GM12878 (cell line): ENCODE measurements at regions not wholly inside any gene's neighbourhood (a gene's known extent, or its start where the extent isn't known, plus 50 kb on each side); places are given as distances from the start of the nearest gene placed in this dataset.

Experiments
- ATAC-seq: fragments of 200-7000 bp; cut with Tn5 transposase; 3 replicates; pipeline ENCODE4 v1.9.1; 2020; ENCODE audit warnings: mild to moderate bottlenecking, moderate library complexity
- BruUV-seq: library from RNA; stranded (reverse); fragments of 400-500 nt; replicated peaks from 2 replicates; lab custom pipeline; 2021; lab: Mats Ljungman, UMichigan
- CTCF ChIA-PET: fragments of 300-600 bp; sonication (Branson Sonifier 250); formaldehyde crosslinking; extraction: SDS; loops from one replicate; lab custom pipeline; 2021; ENCODE audit warnings: inconsistent platforms; lab: Yijun Ruan, JAX
- POLR2A ChIA-PET: fragments of 350-600 bp; formaldehyde crosslinking; extraction: SDS; loops from one replicate; lab custom pipeline; 2021; ENCODE audit warnings: inconsistent platforms; lab: Charles Lee
- RAD21 ChIA-PET: fragments of 300-600 bp; sonication (Branson Sonifier 250); formaldehyde crosslinking; loops from one replicate; lab custom pipeline; 2023; ENCODE audit warnings: antibody characterized with exemption; ENCODE audit not compliant: unreplicated experiment; lab: Charles Lee
- SMC1A ChIA-PET: fragments of 300-600 bp; sonication (Branson Sonifier 250); formaldehyde crosslinking; loops from one replicate; lab custom pipeline; 2023; ENCODE audit not compliant: unreplicated experiment, uncharacterized antibody; lab: Charles Lee
- DNase-seq: peaks from one replicate; pipeline ENCODE4 v3.0.0-alpha.2; 2011; ENCODE audit warnings: low read depth, low spot score
- FAIRE-seq: peaks from 3 replicates; lab custom pipeline; 2011; peaks lifted over from hg19 to GRCh38; lab: Jason Lieb, UNC
- H2AFZ ChIP-seq: 2 replicates; pipeline ENCODE4 v1.6.0; 2011; ENCODE audit warnings: low read depth, low read length, control low read depth; ENCODE audit not compliant: control insufficient read depth
- H3K27ac ChIP-seq: 2 replicates; pipeline ENCODE4 v1.5.1; 2011; ENCODE audit warnings: control low read depth; ENCODE audit not compliant: control insufficient read depth, insufficient read depth
- H3K27me3 ChIP-seq, 2 experiments: replicated peaks in 1 of 2; 2 replicates each; pipeline versions ENCODE4 v1.6.0 to v1.6.1; 2011; ENCODE audit warnings: low read length in 1 of 2; ENCODE audit not compliant: control insufficient read depth in 2 of 2, insufficient read depth in 2 of 2
- H3K36me3 ChIP-seq, 2 experiments: 2 replicates each; pipeline ENCODE4 v1.5.1; 2011; ENCODE audit warnings: low read length in 1 of 2; ENCODE audit not compliant: control insufficient read depth in 2 of 2, insufficient read depth in 2 of 2
- H3K4me1 ChIP-seq: 2 replicates; pipeline ENCODE4 v1.6.1; 2011; ENCODE audit warnings: mild to moderate bottlenecking, low read length, moderate library complexity, mixed read lengths; ENCODE audit not compliant: control insufficient read depth, insufficient read depth
- H3K4me2 ChIP-seq: 2 replicates; pipeline ENCODE4 v1.6.0; 2011; ENCODE audit warnings: control low read depth; ENCODE audit not compliant: control insufficient read depth, insufficient read depth
- H3K4me3 ChIP-seq: fragments of 200-600 bp; sonication (generic); 2 replicates; pipeline ENCODE4 v1.5.1; 2016
- H3K79me2 ChIP-seq: 2 replicates; pipeline ENCODE4 v1.6.0; 2011; ENCODE audit warnings: low read length; ENCODE audit not compliant: control insufficient read depth, insufficient read depth
- H3K9ac ChIP-seq: 2 replicates; pipeline ENCODE4 v1.8.0; 2011; ENCODE audit warnings: low read length, control low read depth, mixed read lengths; ENCODE audit not compliant: control insufficient read depth, insufficient read depth
- H3K9me3 ChIP-seq: replicated peaks from 3 replicates; pipeline ENCODE4 v1.5.1; 2011; ENCODE audit warnings: mild to moderate bottlenecking, low read length; ENCODE audit not compliant: control insufficient read depth, insufficient read depth
- H4K20me1 ChIP-seq: 2 replicates; pipeline ENCODE4 v1.6.0; 2011; ENCODE audit not compliant: control insufficient read depth, insufficient read depth
- BCL3 ChIP-seq: IDR thresholded peaks from 2 replicates; pipeline ENCODE4 v1.6.1; 2011; ENCODE audit warnings: borderline replicate concordance, low read depth, mild to moderate bottlenecking, moderate library complexity, low read length; ENCODE audit not compliant: insufficient read depth, poor library complexity, severe bottlenecking
- BHLHE40 ChIP-seq, 2 experiments: fragments of 450-650 bp in 1 of 2; IDR thresholded peaks; 2 replicates each; pipeline ENCODE4 v1.6.1; 2011 to 2017; ENCODE audit warnings: low read depth in 2 of 2, borderline replicate concordance in 1 of 2, improper control_type of control experiment in 1 of 2, low read length in 1 of 2, mild to moderate bottlenecking in 1 of 2
- FOS ChIP-seq: IDR thresholded peaks from 3 replicates; pipeline ENCODE4 v1.6.1; 2011; ENCODE audit warnings: borderline replicate concordance; ENCODE audit not compliant: insufficient read length; ENCODE audit errors: extremely low read depth
- FOXK2 ChIP-seq: fragments of 450-650 bp; IDR thresholded peaks from 2 replicates; pipeline ENCODE4 v1.6.1; 2017; ENCODE audit warnings: mild to moderate bottlenecking, moderate library complexity
- GABPA ChIP-seq: IDR thresholded peaks from 2 replicates; pipeline ENCODE4 v1.6.1; 2014; ENCODE audit warnings: antibody characterized with exemption, low read depth, mild to moderate bottlenecking, inconsistent platforms
- HSF1 ChIP-seq: fragments of 150-350 bp; IDR thresholded peaks from 2 replicates; pipeline ENCODE4 v1.6.1; 2014; ENCODE audit warnings: mild to moderate bottlenecking, low read depth, low read length
- JUND ChIP-seq: IDR thresholded peaks from 2 replicates; pipeline ENCODE4 v1.6.1; 2012; ENCODE audit warnings: low read depth, mild to moderate bottlenecking, low read length, improper control_type of control experiment, moderate library complexity
- MYC ChIP-seq: IDR thresholded peaks from 2 replicates; pipeline ENCODE4 v1.6.1; 2011; ENCODE audit warnings: mild to moderate bottlenecking, low read length, moderate library complexity, inconsistent platforms; ENCODE audit not compliant: insufficient read depth, insufficient replicate concordance, insufficient read length, severe bottlenecking
- ZBED1 ChIP-seq: IDR thresholded peaks from 2 replicates; pipeline ENCODE4 v1.6.1; 2016; ENCODE audit warnings: borderline replicate concordance
- ZNF24 ChIP-seq: fragments of 450-650 bp; IDR thresholded peaks from 2 replicates; pipeline ENCODE4 v1.6.1; 2017; ENCODE audit warnings: antibody characterized with exemption, mild to moderate bottlenecking
- ZNF592 ChIP-seq: fragments of 450-650 bp; IDR thresholded peaks from 2 replicates; pipeline ENCODE4 v1.6.1; 2017; ENCODE audit warnings: mild to moderate bottlenecking, moderate library complexity
- WGBS: methylation state at CpG from one replicate; pipeline ENCODE4 v1.1.6; 2016; ENCODE audit warnings: low lambda C conversion rate; ENCODE audit not compliant: insufficient replicate concordance, insufficient coverage; ENCODE audit errors: missing lambda C conversion rate; 5-methylcytosine and 5-hydroxymethylcytosine counted together
- in situ Hi-C: fragments of 300-500 bp; cut with MboI; formaldehyde crosslinking; loops from 9 replicates; pipeline ENCODE4 v1.14.3; 2018; ENCODE audit warnings: mixed read lengths
- intact Hi-C: fragments of 100-400 bp; cut with micrococcal nuclease; formaldehyde crosslinking; loops from one replicate; pipeline ENCODE4 v1.14.2; 2022; ENCODE audit not compliant: unreplicated experiment

GRCh38 chr2:204257781-204258180 lies 287.5 kb upstream of the PARD3B start:
- no peak overlapping the region for H3K4me2 ChIP-seq
- ChIA-PET SMC1A (no interaction called here), RAD21 (no interaction called here), POLR2A (no interaction called here), CTCF (no interaction called here)
- H4K20me1 ChIP-seq, result no peaks in the 10 kb centered on the region
- H3K79me2 ChIP-seq, result no peaks in the 10 kb centered on the region
- H3K27ac ChIP-seq, result no peak overlapping the region
- no peaks in the 10 kb centered on the region for H3K4me1 ChIP-seq
- intact Hi-C loops (no loop called here), in situ Hi-C loops (no loop called here)
- BruUV-seq, result no TSS peak
- H3K27me3 ChIP-seq, result no peaks in the 10 kb centered on the region
- no peak overlapping the region for H3K4me3 ChIP-seq
- 41% methylated on average over 5 of the region's 5 CpGs for WGBS
- no peak overlapping the region for H3K9ac ChIP-seq
- no peak for DNase-seq
- no peaks in the 10 kb centered on the region for H3K9me3 ChIP-seq
- H2AFZ ChIP-seq, result no peak overlapping the region
- TF ChIP-seq FOS, result no peak
- TF ChIP-seq ZNF24, result no peak
- no peak for TF ChIP-seq BCL3
- no peak for TF ChIP-seq FOXK2
- no peak for TF ChIP-seq MYC
- no peak for TF ChIP-seq GABPA
- no peak for ATAC-seq
- FAIRE-seq, result no peak
- no peaks in the 10 kb centered on the region for H3K36me3 ChIP-seq

GRCh38 chr2:204258890-204259289 lies 286.4 kb upstream of the PARD3B start:
- no peaks in the 10 kb centered on the region for H3K36me3 ChIP-seq
- H4K20me1 ChIP-seq, result no peaks in the 10 kb centered on the region
- H2AFZ ChIP-seq, result no peak overlapping the region
- no peaks in the 10 kb centered on the region for H3K4me1 ChIP-seq
- no peak overlapping the region for H3K4me2 ChIP-seq
- ChIA-PET POLR2A (no interaction called here), SMC1A (interaction anchor here (0.7 kb wide), 3 partner anchors 9 to 155 kb away, joined by 3 read pairs; no protein-coding TSS in a partner anchor), RAD21 (interaction anchor here (0.7 kb wide), 1 partner anchor 11 kb away, joined by 3 read pairs; no protein-coding TSS in a partner anchor), CTCF (interaction anchor here (0.9 to 3.1 kb wide), 3 partner anchors 8 to 1417 kb away, joined by 3 to 21 read pairs (median 12); no protein-coding TSS in a partner anchor)
- intact Hi-C loops, result no loop called here
- DNase-seq, result no peak
- no peaks in the 10 kb centered on the region for H3K9me3 ChIP-seq
- no peak overlapping the region for H3K9ac ChIP-seq
- no peak overlapping the region for H3K4me3 ChIP-seq
- no TSS peak for BruUV-seq
- no peak for ATAC-seq
- in situ Hi-C loops, result no loop called here
- no peaks in the 10 kb centered on the region for H3K27me3 ChIP-seq
- H3K27ac ChIP-seq, result no peak overlapping the region
- no peaks in the 10 kb centered on the region for H3K79me2 ChIP-seq
- FAIRE-seq, result no peak
- TF ChIP-seq ZBED1 (no peak), BHLHE40 (IDR thresholded peaks at IDR 0.05; ENCODE audit: borderline replicate concordance in 1 of 2, low read depth in 2 of 2, low read length in 1 of 2) (no peak), MYC (no peak), ZNF592 (no peak), JUND (no peak), HSF1 (no peak)
